ENCODE measurements at regions not wholly inside any gene's neighbourhood (a gene's known extent, or its start where the extent isn't known, plus 50 kb on each side); places are given as distances from the start of the nearest gene placed in this dataset.
"Not testable (repeated sequence)": the region's sequence is repeated elsewhere in the genome, so short reads cannot be mapped to it uniquely, and the experiment has no call there.

- ATAC-seq, result no peak
- Histone ChIP-seq H3K4me3 (no peak overlapping the region), H3K27me3 (no peaks in the 10 kb centered on the region), H3K36me3 (no peaks in the 10 kb centered on the region), H3K27ac (no peak overlapping the region), H3K4me1 (no peaks in the 10 kb centered on the region), H3K9me3 (no peaks in the 10 kb centered on the region)
- no peak for TF ChIP-seq CTCF (IDR thresholded peaks at IDR 0.05)
- no peak for DNase-seq
- 61 to 71% methylated on average over 3 of the region's 3 CpGs for WGBS, 2 donors
- intact Hi-C loops (cut with DNase I), result no loop called here
Measured at GRCh38 chr18:11488175-11488574, 121.2 kb upstream of the SLC35G4 start.

GRCh38 chr18:11487390-11487789 lies 122.0 kb upstream of the SLC35G4 start:
- Histone ChIP-seq H3K9me3 (no peaks in the 10 kb centered on the region), H3K27ac (no peak overlapping the region), H3K27me3 (no peaks in the 10 kb centered on the region), H3K36me3 (no peaks in the 10 kb centered on the region), H3K4me3 (no peak overlapping the region), H3K4me1 (no peaks in the 10 kb centered on the region)
- DNase-seq, result no peak
- TF ChIP-seq CTCF (IDR thresholded peaks at IDR 0.05), result no peak
- ATAC-seq, result no peak
- intact Hi-C loops (cut with DNase I), result no loop called here
- 89 to 92% methylated on average over 1 of the region's 1 CpG for WGBS, 2 donors

GRCh38 chr18:11482271-11482670 lies 127.1 kb upstream of the SLC35G4 start:
- Histone ChIP-seq H3K27me3 (peaks cover 0 to 15% (median 0%) of the 10 kb centered on the region in 7 donors), H3K4me3 (no peak overlapping the region), H3K36me3 (no peaks in the 10 kb centered on the region), H3K9me3 (no peaks in the 10 kb centered on the region), H3K27ac (no peak overlapping the region), H3K4me1 (no peaks in the 10 kb centered on the region)
- no peak for DNase-seq
- TF ChIP-seq CTCF (IDR thresholded peaks at IDR 0.05), result no peak
- intact Hi-C loops (cut with DNase I), result no loop called here
- no peak for ATAC-seq

- DNase-seq (no peak), ATAC-seq (no peak)
- H3K36me3 ChIP-seq, result no peaks in the 10 kb centered on the region
- H3K4me1 ChIP-seq, result no peaks in the 10 kb centered on the region
- H3K9me3 ChIP-seq, result no peaks in the 10 kb centered on the region
- peaks cover 0 to 15% (median 0%) of the 10 kb centered on the region in 7 donors for H3K27me3 ChIP-seq
- H3K27ac ChIP-seq, result no peak overlapping the region
- no peak for TF ChIP-seq CTCF (IDR thresholded peaks at IDR 0.05)
- intact Hi-C loops (cut with DNase I), result no loop called here
- WGBS, 2 donors, result 77 to 91% methylated on average over 1 of the region's 1 CpG
- no peak overlapping the region for H3K4me3 ChIP-seq
Measured at GRCh38 chr18:11480692-11481091, 128.7 kb upstream of the SLC35G4 start.

GRCh38 chr18:11479031-11479430 lies 130.4 kb upstream of the SLC35G4 start:
- intact Hi-C loops (cut with DNase I); H3K4me1 ChIP-seq; DNase-seq; H3K36me3 ChIP-seq; ATAC-seq; H3K27ac ChIP-seq; H3K4me3 ChIP-seq: not testable (repeated sequence)
- Histone ChIP-seq H3K27me3 (peaks cover 0 to 15% (median 0%) of the 10 kb centered on the region in 7 donors), H3K9me3 (peaks cover 0 to 10% (median 0%) of the 10 kb centered on the region in 11 donors)
- 68 to 78% methylated on average over 7 of the region's 7 CpGs for WGBS, 2 donors

Measured in heart right ventricle (tissue), 16 donors.